Natural killer cell (primary cell): ENCODE measurements at regions not wholly inside any gene's neighbourhood (a gene's known extent, or its start where the extent isn't known, plus 50 kb on each side); places are given as distances from the start of the nearest gene placed in this dataset.

ENCODE experiments used
- ATAC-seq, 3 donors: fragments of 150-1000 bp in 2 of 3; fragments of 200-7000 bp in 1 of 3; cut with Tn5 transposase; 1 replicate in 1 of 3; 2 replicates in 2 of 3; pipeline ENCODE4 v1.10.0; 2021; ENCODE audit warnings: mild to moderate bottlenecking in 2 of 3, moderate library complexity in 2 of 3
- DNase-seq, 2 donors: peaks; one replicate each; pipeline versions ENCODE4 v3.0.0 to v3.0.0-alpha.2; 2013 to 2021; ENCODE audit warnings: mixed read lengths in 1 of 2
- H3K27ac ChIP-seq: one replicate; pipeline ENCODE4 v1.5.1; 2013; ENCODE audit warnings: mild to moderate bottlenecking, low read length
- H3K27me3 ChIP-seq: one replicate; pipeline ENCODE4 v1.6.1; 2013; ENCODE audit warnings: low read length; ENCODE audit not compliant: control insufficient read depth, insufficient read depth
- H3K36me3 ChIP-seq: one replicate; pipeline ENCODE4 v1.6.1; 2013; ENCODE audit warnings: low read length; ENCODE audit not compliant: control insufficient read depth, insufficient read depth
- H3K4me1 ChIP-seq: one replicate; pipeline ENCODE4 v1.6.1; 2013; ENCODE audit warnings: low read length; ENCODE audit not compliant: control insufficient read depth, insufficient read depth
- H3K4me3 ChIP-seq: one replicate; pipeline ENCODE4 v1.5.1; 2013; ENCODE audit warnings: low read length
- H3K9me3 ChIP-seq: one replicate; pipeline ENCODE4 v1.6.1; 2013; ENCODE audit warnings: low read length; ENCODE audit not compliant: control insufficient read depth, insufficient read depth
- H3K27ac Mint-ChIP-seq, 2 donors: one replicate each; pipeline ENCODE4 v1.8.0; 2022; ENCODE audit warnings: mild to moderate bottlenecking in 2 of 2, mixed read lengths in 2 of 2, moderate library complexity in 1 of 2
- H3K27me3 Mint-ChIP-seq, 2 donors: one replicate each; pipeline ENCODE4 v1.8.0; 2022; ENCODE audit warnings: low read depth in 2 of 2, mixed read lengths in 2 of 2
- H3K36me3 Mint-ChIP-seq: one replicate; pipeline ENCODE4 v1.8.0; 2022; ENCODE audit warnings: mixed read lengths
- H3K4me1 Mint-ChIP-seq, 2 donors: one replicate each; pipeline ENCODE4 v1.8.0; 2022; ENCODE audit warnings: mixed read lengths in 2 of 2
- H3K4me3 Mint-ChIP-seq: one replicate; pipeline ENCODE4 v1.8.0; 2022; ENCODE audit warnings: mild to moderate bottlenecking, moderate library complexity, mixed read lengths
- H3K9me3 Mint-ChIP-seq, 2 donors: one replicate each; pipeline ENCODE4 v1.8.0; 2022; ENCODE audit warnings: mixed read lengths in 2 of 2
- WGBS: methylation state at CpG from one replicate; pipeline ENCODE4 v1.1.7; 2013; ENCODE audit warnings: missing lambda C conversion rate; ENCODE audit not compliant: insufficient coverage; 5-methylcytosine and 5-hydroxymethylcytosine counted together
- intact Hi-C: fragments of 100-400 bp; cut with micrococcal nuclease; formaldehyde crosslinking; loops from one replicate; pipeline ENCODE4 v1.14.2; 2022
- TF ChIP-seq, protein P1 (sequence below): fragments of 200-600 bp; IDR thresholded peaks from one replicate; pipeline ENCODE4 v1.8.0; 2022; ENCODE audit warnings: antibody characterized with exemption

DNA sequence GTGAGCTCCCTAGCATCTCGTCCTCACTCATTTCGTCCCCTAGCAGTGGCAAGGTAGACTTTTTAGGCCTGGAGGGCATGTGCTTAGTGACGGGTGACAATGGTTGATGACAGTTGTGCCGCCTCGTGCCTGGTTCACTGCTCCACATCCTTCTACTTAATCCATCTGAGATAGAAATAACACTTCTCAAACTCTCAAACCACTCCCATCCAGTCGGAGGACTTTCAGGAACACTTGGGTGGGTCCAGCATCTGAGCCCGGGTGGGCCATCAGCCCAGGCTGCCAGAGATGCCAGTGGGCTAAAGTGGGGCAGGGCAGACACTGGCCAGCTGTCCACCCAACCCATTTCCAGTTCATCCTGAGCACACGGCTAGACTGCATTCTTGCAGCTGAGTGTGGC, 79.7 kb upstream of the SMAD3 start:
- no peaks in the 10 kb centered on the region for H3K27me3 ChIP-seq
- WGBS: 86% methylated on average over 8 of the region's 8 CpGs
- no peak overlapping the region for H3K27ac ChIP-seq
- no peaks in the 10 kb centered on the region for H3K36me3 ChIP-seq
- ATAC-seq: no peak
- TF ChIP-seq, protein P1, sequence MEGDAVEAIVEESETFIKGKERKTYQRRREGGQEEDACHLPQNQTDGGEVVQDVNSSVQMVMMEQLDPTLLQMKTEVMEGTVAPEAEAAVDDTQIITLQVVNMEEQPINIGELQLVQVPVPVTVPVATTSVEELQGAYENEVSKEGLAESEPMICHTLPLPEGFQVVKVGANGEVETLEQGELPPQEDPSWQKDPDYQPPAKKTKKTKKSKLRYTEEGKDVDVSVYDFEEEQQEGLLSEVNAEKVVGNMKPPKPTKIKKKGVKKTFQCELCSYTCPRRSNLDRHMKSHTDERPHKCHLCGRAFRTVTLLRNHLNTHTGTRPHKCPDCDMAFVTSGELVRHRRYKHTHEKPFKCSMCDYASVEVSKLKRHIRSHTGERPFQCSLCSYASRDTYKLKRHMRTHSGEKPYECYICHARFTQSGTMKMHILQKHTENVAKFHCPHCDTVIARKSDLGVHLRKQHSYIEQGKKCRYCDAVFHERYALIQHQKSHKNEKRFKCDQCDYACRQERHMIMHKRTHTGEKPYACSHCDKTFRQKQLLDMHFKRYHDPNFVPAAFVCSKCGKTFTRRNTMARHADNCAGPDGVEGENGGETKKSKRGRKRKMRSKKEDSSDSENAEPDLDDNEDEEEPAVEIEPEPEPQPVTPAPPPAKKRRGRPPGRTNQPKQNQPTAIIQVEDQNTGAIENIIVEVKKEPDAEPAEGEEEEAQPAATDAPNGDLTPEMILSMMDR: no peak
- intact Hi-C loops: no loop called here
- no peaks in the 10 kb centered on the region for H3K9me3 ChIP-seq
- no peak overlapping the region for H3K27ac Mint-ChIP-seq
- H3K4me1 ChIP-seq: no peaks in the 10 kb centered on the region
- no peak overlapping the region for H3K4me3 Mint-ChIP-seq
- peaks cover 14 to 42% of the 10 kb centered on the region in 2 donors for H3K27me3 Mint-ChIP-seq
- H3K4me1 Mint-ChIP-seq: no peaks in the 10 kb centered on the region
- peaks cover 0 to 4% of the 10 kb centered on the region in 2 donors for H3K9me3 Mint-ChIP-seq
- DNase-seq: no peak
- H3K4me3 ChIP-seq: no peak overlapping the region
- H3K36me3 Mint-ChIP-seq: no peaks in the 10 kb centered on the region

DNA sequence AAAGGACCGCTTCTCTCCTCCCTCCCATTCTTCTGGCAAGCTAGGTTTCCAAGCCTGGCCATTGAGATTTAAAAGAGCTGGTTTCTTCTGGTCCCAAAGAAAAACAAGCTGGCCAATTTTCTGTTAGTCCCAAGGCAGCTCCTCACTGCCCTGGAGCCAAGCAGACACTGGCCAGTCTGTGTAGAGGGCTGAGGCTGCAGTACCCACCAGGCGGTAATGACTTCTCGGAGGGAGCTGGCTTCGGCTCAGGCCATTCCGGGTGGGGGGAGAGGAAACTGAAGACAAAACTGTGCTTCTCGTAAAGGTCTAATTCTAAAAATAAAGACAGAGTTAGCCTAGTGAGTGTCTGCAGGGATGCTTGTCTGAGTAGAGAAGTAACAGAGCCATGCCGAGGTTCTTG, 78.5 kb upstream of the SMAD3 start:
- Mint-ChIP-seq H3K9me3 (peaks cover 0 to 4% of the 10 kb centered on the region in 2 donors), H3K4me1 (no peaks in the 10 kb centered on the region), H3K27me3 (peaks cover 18 to 48% of the 10 kb centered on the region in 2 donors), H3K27ac (no peak overlapping the region), H3K36me3 (no peaks in the 10 kb centered on the region), H3K4me3 (no peak overlapping the region)
- 96% methylated on average over 7 of the region's 7 CpGs for WGBS
- intact Hi-C loops: no loop called here
- Histone ChIP-seq H3K4me1 (no peaks in the 10 kb centered on the region), H3K27ac (no peak overlapping the region), H3K27me3 (no peaks in the 10 kb centered on the region), H3K9me3 (no peaks in the 10 kb centered on the region), H3K4me3 (no peak overlapping the region), H3K36me3 (no peaks in the 10 kb centered on the region)
- TF ChIP-seq, protein P1: no peak
- DNase-seq (no peak), ATAC-seq (no peak)

DNA sequence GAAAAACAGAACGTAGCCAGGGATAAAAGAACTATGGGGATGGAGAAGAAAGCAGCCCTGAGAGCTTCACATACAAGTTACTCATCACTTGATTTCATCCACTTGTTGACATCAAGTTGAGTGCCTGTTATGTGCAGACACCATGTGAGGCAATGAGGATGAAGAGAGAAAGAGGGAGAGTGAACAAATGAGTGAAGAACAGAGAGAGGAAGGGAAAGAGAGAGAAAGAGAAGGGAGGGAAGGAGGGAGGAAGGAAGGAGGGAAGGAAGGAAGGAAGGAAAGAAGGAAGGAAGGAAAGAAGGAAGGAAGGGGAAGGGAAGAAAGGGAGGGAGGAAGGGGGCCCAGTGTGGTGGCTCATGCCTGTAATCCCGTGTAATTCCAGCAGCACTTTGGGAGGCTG, 72.3 kb upstream of the SMAD3 start:
- intact Hi-C loops: no loop called here
- Mint-ChIP-seq H3K9me3 (no peaks in the 10 kb centered on the region), H3K36me3 (no peaks in the 10 kb centered on the region), H3K27me3 (peaks cover 8 to 22% of the 10 kb centered on the region in 2 donors), H3K4me3 (no peak overlapping the region), H3K27ac (no peak overlapping the region), H3K4me1 (no peaks in the 10 kb centered on the region)
- no peak overlapping the region for H3K27ac ChIP-seq
- 71% methylated on average over 1 of the region's 2 CpGs for WGBS
- H3K9me3 ChIP-seq: no peaks in the 10 kb centered on the region
- no peaks in the 10 kb centered on the region for H3K36me3 ChIP-seq
- no peak overlapping the region for H3K4me3 ChIP-seq
- no peaks in the 10 kb centered on the region for H3K27me3 ChIP-seq
- H3K4me1 ChIP-seq: no peaks in the 10 kb centered on the region
- ATAC-seq (no peak), DNase-seq (no peak)
- TF ChIP-seq, protein P1: no peak

DNA sequence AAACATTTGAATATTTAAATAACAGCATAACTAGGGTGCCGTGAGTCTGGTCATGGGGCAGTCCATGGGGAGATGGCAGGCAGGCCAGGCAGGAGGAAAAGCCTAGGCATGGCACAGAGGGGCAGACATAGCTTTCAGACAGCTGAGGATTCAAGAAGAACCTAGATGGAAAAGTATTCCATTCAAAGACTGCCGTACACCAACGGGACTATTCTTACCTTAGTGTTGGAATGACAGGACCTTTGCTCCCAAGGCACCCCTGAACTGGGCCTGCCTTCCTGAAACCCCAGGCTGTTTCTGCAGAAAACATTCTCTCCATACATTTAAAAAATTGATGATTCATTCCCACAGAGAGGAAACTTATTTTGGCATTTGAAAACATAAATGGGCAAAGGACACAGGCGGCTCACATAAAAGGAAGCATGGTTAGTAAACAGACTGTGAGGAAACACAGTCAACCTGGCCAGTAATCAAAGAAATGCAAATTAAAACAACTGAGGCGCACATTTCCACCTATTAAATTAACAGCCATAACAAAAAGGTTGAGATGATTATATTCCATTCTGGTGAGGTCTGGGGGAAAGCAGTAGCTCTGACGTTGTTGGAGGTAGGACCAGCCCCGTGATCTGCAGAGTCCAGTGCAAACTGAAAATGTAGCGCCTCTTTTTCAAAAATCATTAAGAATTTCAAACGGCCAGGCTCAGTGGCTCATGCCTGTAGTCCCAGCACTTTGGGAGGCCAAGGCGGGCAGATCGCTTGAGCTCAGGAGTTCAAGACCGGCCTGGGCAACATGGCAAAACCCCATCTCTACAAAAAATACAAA, 71.3 kb upstream of the SMAD3 start:
- no peak overlapping the region for H3K27ac Mint-ChIP-seq
- WGBS: 80% methylated on average over 11 of the region's 12 CpGs

More for the DNA sequence above, 71.3 kb upstream of the SMAD3 start:
- intact Hi-C loops: no loop called here
- Mint-ChIP-seq H3K36me3 (no peaks in the 10 kb centered on the region), H3K4me3 (no peak overlapping the region), H3K27me3 (peaks cover 8 to 17% of the 10 kb centered on the region in 2 donors), H3K9me3 (no peaks in the 10 kb centered on the region), H3K4me1 (no peaks in the 10 kb centered on the region)
- TF ChIP-seq, protein P1: no peak
- Histone ChIP-seq H3K9me3 (no peaks in the 10 kb centered on the region), H3K4me1 (no peaks in the 10 kb centered on the region), H3K4me3 (no peak overlapping the region), H3K27me3 (no peaks in the 10 kb centered on the region), H3K27ac (no peak overlapping the region), H3K36me3 (no peaks in the 10 kb centered on the region)
- ATAC-seq (no peak), DNase-seq (no peak)
